Panc1 (cell line): ENCODE measurements at regions not wholly inside any gene's neighbourhood (a gene's known extent, or its start where the extent isn't known, plus 50 kb on each side); places are given as distances from the start of the nearest gene placed in this dataset.

ENCODE experiments used
- ATAC-seq: fragments of 200-7000 bp; cut with Tn5 transposase; 2 replicates; pipeline ENCODE4 v1.9.1; 2020; ENCODE audit warnings: mild to moderate bottlenecking, moderate library complexity
- BruUV-seq: library from RNA; stranded (reverse); fragments of 400-500 nt; replicated peaks from 2 replicates; lab custom pipeline; 2021; lab: Mats Ljungman, UMichigan
- CTCF ChIA-PET: fragments of 300-600 bp; sonication (Branson Sonifier 250); formaldehyde crosslinking; loops from one replicate; lab custom pipeline; 2022; ENCODE audit warnings: antibody characterized with exemption; lab: Charles Lee
- POLR2A ChIA-PET: fragments of 300-600 bp; sonication (Branson Sonifier 250); formaldehyde crosslinking; loops from one replicate; lab custom pipeline; 2022; ENCODE audit warnings: antibody characterized with exemption; lab: Charles Lee
- DNase-seq: peaks from one replicate; pipeline ENCODE4 v3.0.0-alpha.2; 2010; ENCODE audit warnings: low read depth, low spot score
- H3K27ac ChIP-seq: 2 replicates; pipeline ENCODE4 v1.5.1; 2011; ENCODE audit warnings: mild to moderate bottlenecking, low read length, inconsistent platforms
- H3K27me3 ChIP-seq: fragments of 200-500 bp; sonication (Bioruptor generic); 2 replicates; pipeline ENCODE4 v1.6.0; 2014; ENCODE audit warnings: low read length, inconsistent platforms; ENCODE audit not compliant: control insufficient read depth, insufficient read depth
- H3K36me3 ChIP-seq: fragments of 200-500 bp; sonication (Bioruptor generic); 2 replicates; pipeline ENCODE4 v1.5.1; 2014; ENCODE audit warnings: inconsistent platforms, mild to moderate bottlenecking, low read length, moderate library complexity; ENCODE audit not compliant: control insufficient read depth, insufficient read depth
- H3K4me1 ChIP-seq: 2 replicates; pipeline ENCODE4 v1.5.1; 2011; ENCODE audit warnings: inconsistent platforms, mild to moderate bottlenecking, low read length, moderate library complexity; ENCODE audit not compliant: control insufficient read depth, insufficient read depth
- H3K4me3 ChIP-seq, 2 experiments: 2 replicates each; pipeline ENCODE4 v1.5.1; 2011 to 2012; ENCODE audit warnings: low read depth in 2 of 2, low read length in 2 of 2, mild to moderate bottlenecking in 2 of 2, inconsistent platforms in 1 of 2, moderate library complexity in 1 of 2
- H3K9me3 ChIP-seq: fragments of 200-500 bp; sonication (Bioruptor generic); 2 replicates; pipeline ENCODE4 v1.5.1; 2014; ENCODE audit warnings: low read depth, mild to moderate bottlenecking, inconsistent platforms, low read length, moderate library complexity; ENCODE audit not compliant: control insufficient read depth, insufficient read depth
- POLR2AphosphoS5 ChIP-seq: IDR thresholded peaks from 2 replicates; pipeline ENCODE4 v1.6.1; 2012; ENCODE audit warnings: mild to moderate bottlenecking, low read depth, low read length, moderate library complexity
- SIN3A ChIP-seq: IDR thresholded peaks from 2 replicates; pipeline ENCODE4 v1.6.1; 2012; ENCODE audit warnings: low read depth, mild to moderate bottlenecking, low read length, moderate library complexity, borderline replicate concordance; ENCODE audit not compliant: insufficient read depth
- TCF7L2 ChIP-seq: IDR thresholded peaks from 2 replicates; pipeline ENCODE4 v1.6.1; 2011; ENCODE audit warnings: mild to moderate bottlenecking, low read depth, low read length, inconsistent platforms
- in situ Hi-C: cut with HindIII; loops from 2 replicates; pipeline ENCODE4 v1.10.0; 2016; ENCODE audit warnings: low sequenced_read_pairs, low pct_unique_long_range_greater_than_20kb
- intact Hi-C: fragments of 100-400 bp; cut with micrococcal nuclease; formaldehyde crosslinking; loops from one replicate; pipeline ENCODE4 v1.10.0; 2022; ENCODE audit not compliant: unreplicated experiment
- TF ChIP-seq, protein P1 (sequence below), 2 experiments: IDR thresholded peaks; 2 replicates each; pipeline ENCODE4 v1.6.1; 2011 to 2012; ENCODE audit warnings: low read depth in 2 of 2, control low read depth in 1 of 2, low read length in 1 of 2, mild to moderate bottlenecking in 1 of 2, moderate library complexity in 1 of 2; ENCODE audit not compliant: insufficient read depth in 1 of 2
- TF ChIP-seq, protein P2 (sequence below): fragments of 450-650 bp; IDR thresholded peaks from 2 replicates; pipeline ENCODE4 v1.5.1; 2017; ENCODE audit warnings: mild to moderate bottlenecking

DNA sequence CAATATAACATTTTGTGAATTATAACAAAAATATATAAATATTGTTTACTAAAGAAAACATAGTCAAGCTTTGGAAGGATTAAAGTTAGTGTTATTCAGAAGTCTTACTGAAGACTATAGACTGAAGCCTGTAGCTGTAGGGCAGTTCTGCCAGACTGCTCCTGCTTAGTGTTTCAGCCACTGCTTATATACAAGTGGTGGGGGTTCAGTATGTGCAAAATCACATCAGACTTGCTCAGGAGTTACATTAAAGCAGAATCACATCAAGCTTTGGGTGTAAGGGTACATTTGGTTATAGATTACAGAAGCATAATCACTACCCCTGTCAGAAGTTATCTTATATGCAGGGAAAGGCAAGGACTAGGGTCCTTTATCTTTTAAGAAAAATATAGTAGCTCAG lies 653.8 kb downstream of the ANKRD7 start:
- Histone ChIP-seq H3K27ac (no peak overlapping the region), H3K4me3 (no peak overlapping the region), H3K36me3 (no peaks in the 10 kb centered on the region), H3K4me1 (no peaks in the 10 kb centered on the region), H3K27me3 (no peaks in the 10 kb centered on the region), H3K9me3 (no peaks in the 10 kb centered on the region)
- ATAC-seq = no peak
- CTCF ChIA-PET = no interaction called here
- no TSS peak for BruUV-seq
- TF ChIP-seq TCF7L2 (no peak), SIN3A (no peak), POLR2AphosphoS5 (no peak)
- TF ChIP-seq, protein P1, sequence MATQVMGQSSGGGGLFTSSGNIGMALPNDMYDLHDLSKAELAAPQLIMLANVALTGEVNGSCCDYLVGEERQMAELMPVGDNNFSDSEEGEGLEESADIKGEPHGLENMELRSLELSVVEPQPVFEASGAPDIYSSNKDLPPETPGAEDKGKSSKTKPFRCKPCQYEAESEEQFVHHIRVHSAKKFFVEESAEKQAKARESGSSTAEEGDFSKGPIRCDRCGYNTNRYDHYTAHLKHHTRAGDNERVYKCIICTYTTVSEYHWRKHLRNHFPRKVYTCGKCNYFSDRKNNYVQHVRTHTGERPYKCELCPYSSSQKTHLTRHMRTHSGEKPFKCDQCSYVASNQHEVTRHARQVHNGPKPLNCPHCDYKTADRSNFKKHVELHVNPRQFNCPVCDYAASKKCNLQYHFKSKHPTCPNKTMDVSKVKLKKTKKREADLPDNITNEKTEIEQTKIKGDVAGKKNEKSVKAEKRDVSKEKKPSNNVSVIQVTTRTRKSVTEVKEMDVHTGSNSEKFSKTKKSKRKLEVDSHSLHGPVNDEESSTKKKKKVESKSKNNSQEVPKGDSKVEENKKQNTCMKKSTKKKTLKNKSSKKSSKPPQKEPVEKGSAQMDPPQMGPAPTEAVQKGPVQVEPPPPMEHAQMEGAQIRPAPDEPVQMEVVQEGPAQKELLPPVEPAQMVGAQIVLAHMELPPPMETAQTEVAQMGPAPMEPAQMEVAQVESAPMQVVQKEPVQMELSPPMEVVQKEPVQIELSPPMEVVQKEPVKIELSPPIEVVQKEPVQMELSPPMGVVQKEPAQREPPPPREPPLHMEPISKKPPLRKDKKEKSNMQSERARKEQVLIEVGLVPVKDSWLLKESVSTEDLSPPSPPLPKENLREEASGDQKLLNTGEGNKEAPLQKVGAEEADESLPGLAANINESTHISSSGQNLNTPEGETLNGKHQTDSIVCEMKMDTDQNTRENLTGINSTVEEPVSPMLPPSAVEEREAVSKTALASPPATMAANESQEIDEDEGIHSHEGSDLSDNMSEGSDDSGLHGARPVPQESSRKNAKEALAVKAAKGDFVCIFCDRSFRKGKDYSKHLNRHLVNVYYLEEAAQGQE (IDR thresholded peaks at IDR 0.05; ENCODE audit: insufficient read depth in 1 of 2, low read depth in 2 of 2, low read length in 1 of 2) = no peak
- TF ChIP-seq, protein P2, sequence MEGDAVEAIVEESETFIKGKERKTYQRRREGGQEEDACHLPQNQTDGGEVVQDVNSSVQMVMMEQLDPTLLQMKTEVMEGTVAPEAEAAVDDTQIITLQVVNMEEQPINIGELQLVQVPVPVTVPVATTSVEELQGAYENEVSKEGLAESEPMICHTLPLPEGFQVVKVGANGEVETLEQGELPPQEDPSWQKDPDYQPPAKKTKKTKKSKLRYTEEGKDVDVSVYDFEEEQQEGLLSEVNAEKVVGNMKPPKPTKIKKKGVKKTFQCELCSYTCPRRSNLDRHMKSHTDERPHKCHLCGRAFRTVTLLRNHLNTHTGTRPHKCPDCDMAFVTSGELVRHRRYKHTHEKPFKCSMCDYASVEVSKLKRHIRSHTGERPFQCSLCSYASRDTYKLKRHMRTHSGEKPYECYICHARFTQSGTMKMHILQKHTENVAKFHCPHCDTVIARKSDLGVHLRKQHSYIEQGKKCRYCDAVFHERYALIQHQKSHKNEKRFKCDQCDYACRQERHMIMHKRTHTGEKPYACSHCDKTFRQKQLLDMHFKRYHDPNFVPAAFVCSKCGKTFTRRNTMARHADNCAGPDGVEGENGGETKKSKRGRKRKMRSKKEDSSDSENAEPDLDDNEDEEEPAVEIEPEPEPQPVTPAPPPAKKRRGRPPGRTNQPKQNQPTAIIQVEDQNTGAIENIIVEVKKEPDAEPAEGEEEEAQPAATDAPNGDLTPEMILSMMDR = no peak
- intact Hi-C loops = no loop called here
- in situ Hi-C loops = no loop called here
- POLR2A ChIA-PET = no interaction called here
- no peak for DNase-seq

DNA sequence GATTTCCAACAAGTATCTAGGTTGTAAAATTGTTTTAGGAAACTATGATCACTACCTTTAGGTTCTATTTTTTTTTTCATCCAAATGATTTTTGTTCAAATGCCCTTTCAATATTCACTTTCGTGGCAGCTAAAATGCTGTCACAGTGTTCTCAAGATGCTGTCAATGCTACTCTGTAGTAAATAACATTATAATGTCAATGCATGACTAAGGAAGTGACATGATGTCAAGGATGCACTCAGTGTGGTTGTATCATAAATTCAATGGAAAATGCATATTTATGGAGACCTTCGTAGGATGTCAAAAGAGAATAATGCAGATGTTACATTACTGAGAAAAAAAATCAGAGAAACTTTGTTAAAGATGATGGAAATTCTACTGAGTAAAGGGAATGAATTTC lies 673.8 kb downstream of the ANKRD7 start:
- no TSS peak for BruUV-seq
- no peak for ATAC-seq
- intact Hi-C loops = no loop called here

More for the DNA sequence above, 673.8 kb downstream of the ANKRD7 start:
- ChIA-PET CTCF (no interaction called here), POLR2A (no interaction called here)
- Histone ChIP-seq H3K27ac (no peak overlapping the region), H3K27me3 (no peaks in the 10 kb centered on the region), H3K36me3 (no peaks in the 10 kb centered on the region), H3K9me3 (no peaks in the 10 kb centered on the region), H3K4me1 (no peaks in the 10 kb centered on the region), H3K4me3 (no peak overlapping the region)
- in situ Hi-C loops = no loop called here
- TF ChIP-seq POLR2AphosphoS5 (no peak), SIN3A (no peak), TCF7L2 (no peak)
- TF ChIP-seq, protein P1 (IDR thresholded peaks at IDR 0.05; ENCODE audit: insufficient read depth in 1 of 2, low read depth in 2 of 2, low read length in 1 of 2) = no peak
- TF ChIP-seq, protein P2 = no peak
- no peak for DNase-seq
